ENCODE measurements at regions not wholly inside any gene's neighbourhood (a gene's known extent, or its start where the extent isn't known, plus 50 kb on each side); places are given as distances from the start of the nearest gene placed in this dataset.

GRCh38 chr12:4822572-4822971, 87.1 kb upstream of the KCNA1 start:
- TF ChIP-seq TSHZ2 (CRISPR knock-in tag; IDR thresholded peaks at IDR 0.05), result no peak
- no peak for TF ChIP-seq CREB5 (CRISPR knock-in tag; IDR thresholded peaks at IDR 0.05; ENCODE audit: low read depth)
- no peak for TF ChIP-seq SNAI2 (CRISPR knock-in tag; IDR thresholded peaks at IDR 0.05)
- no peak for TF ChIP-seq ZFP30 (CRISPR knock-in tag; IDR thresholded peaks at IDR 0.05)
- TF ChIP-seq PATZ1 (CRISPR knock-in tag; IDR thresholded peaks at IDR 0.05; ENCODE audit: borderline replicate concordance), result no peak
